ENCODE measurements at regions not wholly inside any gene's neighbourhood (a gene's known extent, or its start where the extent isn't known, plus 50 kb on each side); places are given as distances from the start of the nearest gene placed in this dataset.

DNA sequence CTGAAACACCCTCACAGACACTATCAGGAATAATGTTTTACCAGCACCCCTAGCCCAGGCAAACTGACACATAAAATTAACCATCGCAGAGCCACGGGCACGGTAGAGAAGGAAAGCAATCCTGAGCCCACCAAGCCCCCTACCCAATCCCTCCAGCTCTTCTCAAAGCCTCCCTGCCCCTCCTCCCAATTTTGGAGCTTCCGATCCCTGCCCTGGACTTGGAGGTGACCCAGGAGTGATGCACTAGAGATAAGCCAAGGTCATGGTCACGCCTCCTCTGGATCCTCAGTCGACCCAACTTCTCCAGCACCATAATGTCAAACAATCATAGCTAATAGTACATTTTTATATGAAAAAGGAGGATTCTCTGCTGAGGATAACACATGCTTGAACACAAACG, 188.7 kb upstream of the NSMCE3 start:
- no peak overlapping the region for H3K27ac ChIP-seq (ENCODE audit: low read depth in 2 of 2, low read length in 1 of 2)
- peaks cover 0 to 3% of the 10 kb centered on the region in 2 donors for H3K4me1 ChIP-seq (ENCODE audit: control insufficient read depth in 2 of 2, insufficient read depth in 2 of 2, low read length in 1 of 2)
- H3K36me3 ChIP-seq (ENCODE audit: control insufficient read depth in 2 of 2, insufficient read depth in 2 of 2, low read length in 1 of 2), result no peaks in the 10 kb centered on the region
- H3K4me3 ChIP-seq (ENCODE audit: low read depth in 1 of 2, low read length in 2 of 2), result no peak overlapping the region
- no peaks in the 10 kb centered on the region for H3K9me3 ChIP-seq (ENCODE audit: control insufficient read depth in 2 of 2, insufficient read depth in 1 of 2, low read depth in 1 of 2, low read length in 1 of 2)
- H3K27me3 ChIP-seq (ENCODE audit: control insufficient read depth in 1 of 2, insufficient read depth in 2 of 2, low read length in 2 of 2), result no peaks in the 10 kb centered on the region
- 77 to 78% methylated on average over 7 of the region's 7 CpGs for WGBS, 2 donors

DNA sequence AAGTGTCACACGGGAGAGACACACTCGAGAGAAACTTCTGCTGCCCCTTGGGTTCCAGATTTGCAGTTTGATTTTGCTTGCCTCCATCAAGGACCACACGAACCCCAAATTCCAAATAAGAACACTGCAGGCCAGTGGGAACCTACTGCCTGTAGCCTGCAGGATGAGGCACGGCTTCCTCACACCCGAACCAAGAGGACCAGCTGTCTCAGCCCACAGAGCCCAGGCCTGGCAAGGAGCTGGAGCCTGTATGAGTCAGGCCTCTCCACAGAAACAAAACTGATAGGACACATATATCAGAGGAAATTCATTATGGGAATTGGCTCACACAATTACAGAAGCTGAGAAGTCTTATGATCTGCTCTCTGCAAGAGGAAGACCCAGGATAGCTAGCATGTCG, 188.1 kb upstream of the NSMCE3 start:
- WGBS, 2 donors, result 75 to 82% methylated on average over 6 of the region's 6 CpGs
- Histone ChIP-seq H3K9me3 (ENCODE audit: control insufficient read depth in 2 of 2, insufficient read depth in 1 of 2, low read depth in 1 of 2, low read length in 1 of 2) (no peaks in the 10 kb centered on the region), H3K27me3 (ENCODE audit: control insufficient read depth in 1 of 2, insufficient read depth in 2 of 2, low read length in 2 of 2) (no peaks in the 10 kb centered on the region), H3K4me1 (ENCODE audit: control insufficient read depth in 2 of 2, insufficient read depth in 2 of 2, low read length in 1 of 2) (peaks cover 0 to 3% of the 10 kb centered on the region in 2 donors), H3K27ac (ENCODE audit: low read depth in 2 of 2, low read length in 1 of 2) (no peak overlapping the region), H3K36me3 (ENCODE audit: control insufficient read depth in 2 of 2, insufficient read depth in 2 of 2, low read length in 1 of 2) (no peaks in the 10 kb centered on the region), H3K4me3 (ENCODE audit: low read depth in 1 of 2, low read length in 2 of 2) (no peak overlapping the region)

DNA sequence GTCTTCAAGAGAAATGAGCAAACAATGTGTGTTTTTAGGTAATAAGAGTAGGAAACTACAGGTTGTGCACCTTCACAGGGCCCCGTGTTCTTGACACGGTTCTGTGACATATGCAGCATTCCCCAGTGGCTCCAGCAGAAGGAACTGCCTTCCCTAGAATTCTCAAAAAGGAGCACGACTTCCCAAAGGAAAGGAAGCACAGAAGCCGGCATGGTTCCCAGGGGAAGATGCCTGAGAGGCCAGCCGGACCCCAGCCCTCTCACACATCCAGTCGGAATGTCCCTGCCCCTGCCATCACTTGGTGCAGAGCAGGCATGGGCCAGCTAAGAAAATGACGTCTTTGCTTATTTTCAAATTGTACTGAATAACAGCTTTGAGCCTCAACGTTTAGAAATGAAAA, 187.3 kb upstream of the NSMCE3 start:
- H3K27ac ChIP-seq (ENCODE audit: low read depth in 2 of 2, low read length in 1 of 2), result no peak overlapping the region
- H3K27me3 ChIP-seq (ENCODE audit: control insufficient read depth in 1 of 2, insufficient read depth in 2 of 2, low read length in 2 of 2), result no peaks in the 10 kb centered on the region
- H3K9me3 ChIP-seq (ENCODE audit: control insufficient read depth in 2 of 2, insufficient read depth in 1 of 2, low read depth in 1 of 2, low read length in 1 of 2), result no peaks in the 10 kb centered on the region
- H3K4me1 ChIP-seq (ENCODE audit: control insufficient read depth in 2 of 2, insufficient read depth in 2 of 2, low read length in 1 of 2), result peaks cover 0 to 3% of the 10 kb centered on the region in 2 donors
- no peaks in the 10 kb centered on the region for H3K36me3 ChIP-seq (ENCODE audit: control insufficient read depth in 2 of 2, insufficient read depth in 2 of 2, low read length in 1 of 2)
- H3K4me3 ChIP-seq (ENCODE audit: low read depth in 1 of 2, low read length in 2 of 2), result no peak overlapping the region
- 79 to 80% methylated on average over 8 of the region's 8 CpGs for WGBS, 2 donors

DNA sequence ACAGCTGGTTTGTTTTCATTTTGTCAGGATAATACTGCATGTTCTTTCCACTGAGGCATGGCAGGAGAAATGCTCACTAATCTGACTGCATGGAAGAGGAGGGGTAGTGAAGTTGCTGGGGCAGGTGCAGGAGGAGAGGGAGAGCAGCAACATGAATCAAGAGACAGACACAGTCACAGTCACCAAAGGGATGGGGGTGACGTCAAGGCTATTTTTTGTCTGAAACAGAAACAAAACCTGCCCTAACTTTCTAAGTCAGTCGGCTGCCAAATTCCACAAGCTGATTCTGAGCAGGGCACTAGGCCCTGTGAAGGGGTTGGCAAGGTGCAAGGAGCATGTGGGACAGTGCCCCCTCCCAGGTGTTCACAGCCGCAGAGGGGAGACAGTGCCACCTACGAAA, 186.6 kb upstream of the NSMCE3 start:
- H3K4me3 ChIP-seq (ENCODE audit: low read depth in 1 of 2, low read length in 2 of 2), result no peak overlapping the region
- H3K27me3 ChIP-seq (ENCODE audit: control insufficient read depth in 1 of 2, insufficient read depth in 2 of 2, low read length in 2 of 2), result no peaks in the 10 kb centered on the region
- WGBS, 2 donors, result 86 to 92% methylated on average over 4 of the region's 4 CpGs
- H3K9me3 ChIP-seq (ENCODE audit: control insufficient read depth in 2 of 2, insufficient read depth in 1 of 2, low read depth in 1 of 2, low read length in 1 of 2), result no peaks in the 10 kb centered on the region
- no peaks in the 10 kb centered on the region for H3K36me3 ChIP-seq (ENCODE audit: control insufficient read depth in 2 of 2, insufficient read depth in 2 of 2, low read length in 1 of 2)
- no peak overlapping the region for H3K27ac ChIP-seq (ENCODE audit: low read depth in 2 of 2, low read length in 1 of 2)
- H3K4me1 ChIP-seq (ENCODE audit: control insufficient read depth in 2 of 2, insufficient read depth in 2 of 2, low read length in 1 of 2), result peaks cover 0 to 3% of the 10 kb centered on the region in 2 donors

DNA sequence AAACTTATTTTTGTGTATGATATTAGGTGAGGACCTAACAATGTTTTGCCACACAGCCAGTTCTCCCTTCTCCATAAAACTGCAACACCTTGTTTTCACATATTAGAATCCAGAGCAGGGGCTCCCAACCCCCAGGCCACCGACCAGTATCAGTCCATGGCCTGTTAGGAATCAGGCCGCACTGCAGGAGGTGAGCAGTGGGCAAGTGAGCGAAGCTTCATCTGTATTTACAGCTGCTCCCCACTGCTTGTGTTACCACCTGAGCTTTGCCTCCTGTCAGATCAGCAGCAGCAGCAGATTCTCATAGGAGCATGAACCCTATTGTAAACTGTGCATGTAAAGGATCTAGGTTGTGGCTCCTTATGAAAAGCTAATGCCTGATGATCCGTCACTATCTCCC, 185.9 kb upstream of the NSMCE3 start:
- no peak overlapping the region for H3K27ac ChIP-seq (ENCODE audit: low read depth in 2 of 2, low read length in 1 of 2)
- no peaks in the 10 kb centered on the region for H3K27me3 ChIP-seq (ENCODE audit: control insufficient read depth in 1 of 2, insufficient read depth in 2 of 2, low read length in 2 of 2)
- H3K36me3 ChIP-seq (ENCODE audit: control insufficient read depth in 2 of 2, insufficient read depth in 2 of 2, low read length in 1 of 2), result no peaks in the 10 kb centered on the region
- WGBS, 2 donors, result 84 to 92% methylated on average over 4 of the region's 4 CpGs
- H3K4me1 ChIP-seq (ENCODE audit: control insufficient read depth in 2 of 2, insufficient read depth in 2 of 2, low read length in 1 of 2), result peaks cover 0 to 3% of the 10 kb centered on the region in 2 donors
- H3K9me3 ChIP-seq (ENCODE audit: control insufficient read depth in 2 of 2, insufficient read depth in 1 of 2, low read depth in 1 of 2, low read length in 1 of 2), result no peaks in the 10 kb centered on the region
- no peak overlapping the region for H3K4me3 ChIP-seq (ENCODE audit: low read depth in 1 of 2, low read length in 2 of 2)

DNA sequence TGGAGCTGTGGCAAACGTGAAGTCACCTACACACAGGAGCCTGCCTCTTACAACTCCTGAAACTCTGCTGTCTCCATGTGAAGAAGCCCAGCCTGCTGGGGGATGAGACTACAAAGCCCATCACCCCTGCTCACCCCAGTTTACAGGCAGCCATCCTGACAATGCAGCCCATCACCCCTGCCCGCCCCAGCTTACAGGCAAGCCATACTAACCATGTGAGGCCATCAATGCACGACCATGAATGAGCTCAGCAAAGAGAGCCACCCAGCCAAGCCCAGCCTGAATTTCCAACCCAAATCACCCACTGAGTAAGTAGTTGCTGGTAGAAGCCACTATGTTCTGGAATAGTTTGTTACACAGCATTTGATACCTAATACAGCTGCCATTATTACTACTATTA, 185.4 kb upstream of the NSMCE3 start:
- 87 to 89% methylated on average over 3 of the region's 3 CpGs for WGBS, 2 donors
- Histone ChIP-seq H3K4me3 (ENCODE audit: low read depth in 1 of 2, low read length in 2 of 2) (no peak overlapping the region), H3K27me3 (ENCODE audit: control insufficient read depth in 1 of 2, insufficient read depth in 2 of 2, low read length in 2 of 2) (no peaks in the 10 kb centered on the region), H3K4me1 (ENCODE audit: control insufficient read depth in 2 of 2, insufficient read depth in 2 of 2, low read length in 1 of 2) (peaks cover 0 to 3% of the 10 kb centered on the region in 2 donors), H3K36me3 (ENCODE audit: control insufficient read depth in 2 of 2, insufficient read depth in 2 of 2, low read length in 1 of 2) (no peaks in the 10 kb centered on the region), H3K27ac (ENCODE audit: low read depth in 2 of 2, low read length in 1 of 2) (no peak overlapping the region), H3K9me3 (ENCODE audit: control insufficient read depth in 2 of 2, insufficient read depth in 1 of 2, low read depth in 1 of 2, low read length in 1 of 2) (no peaks in the 10 kb centered on the region)

DNA sequence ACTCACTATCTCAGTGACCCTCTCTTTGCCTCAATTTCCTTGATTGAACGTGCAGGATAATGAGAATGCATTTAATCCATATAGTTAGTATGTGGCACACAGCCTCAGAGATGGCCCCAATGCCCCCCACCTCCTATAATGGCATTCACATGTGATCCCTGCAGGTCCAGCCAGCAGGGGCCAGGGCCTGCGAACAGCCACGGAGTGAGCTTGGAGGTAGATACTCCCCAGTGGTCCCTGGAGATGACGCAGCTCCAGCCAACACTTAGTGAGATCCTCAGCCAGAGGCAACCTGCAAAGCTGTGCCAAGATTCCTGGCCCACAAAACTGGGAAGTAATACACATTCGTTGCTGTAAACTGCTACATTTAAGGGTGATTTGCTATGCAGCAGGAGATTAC, 184.9 kb upstream of the NSMCE3 start:
- Histone ChIP-seq H3K9me3 (ENCODE audit: control insufficient read depth in 2 of 2, insufficient read depth in 1 of 2, low read depth in 1 of 2, low read length in 1 of 2) (no peaks in the 10 kb centered on the region), H3K27me3 (ENCODE audit: control insufficient read depth in 1 of 2, insufficient read depth in 2 of 2, low read length in 2 of 2) (no peaks in the 10 kb centered on the region), H3K4me3 (ENCODE audit: low read depth in 1 of 2, low read length in 2 of 2) (no peak overlapping the region), H3K27ac (ENCODE audit: low read depth in 2 of 2, low read length in 1 of 2) (no peak overlapping the region), H3K36me3 (ENCODE audit: control insufficient read depth in 2 of 2, insufficient read depth in 2 of 2, low read length in 1 of 2) (no peaks in the 10 kb centered on the region), H3K4me1 (ENCODE audit: control insufficient read depth in 2 of 2, insufficient read depth in 2 of 2, low read length in 1 of 2) (peaks cover 0 to 3% of the 10 kb centered on the region in 2 donors)
- WGBS, 2 donors, result 81 to 83% methylated on average over 5 of the region's 5 CpGs

DNA sequence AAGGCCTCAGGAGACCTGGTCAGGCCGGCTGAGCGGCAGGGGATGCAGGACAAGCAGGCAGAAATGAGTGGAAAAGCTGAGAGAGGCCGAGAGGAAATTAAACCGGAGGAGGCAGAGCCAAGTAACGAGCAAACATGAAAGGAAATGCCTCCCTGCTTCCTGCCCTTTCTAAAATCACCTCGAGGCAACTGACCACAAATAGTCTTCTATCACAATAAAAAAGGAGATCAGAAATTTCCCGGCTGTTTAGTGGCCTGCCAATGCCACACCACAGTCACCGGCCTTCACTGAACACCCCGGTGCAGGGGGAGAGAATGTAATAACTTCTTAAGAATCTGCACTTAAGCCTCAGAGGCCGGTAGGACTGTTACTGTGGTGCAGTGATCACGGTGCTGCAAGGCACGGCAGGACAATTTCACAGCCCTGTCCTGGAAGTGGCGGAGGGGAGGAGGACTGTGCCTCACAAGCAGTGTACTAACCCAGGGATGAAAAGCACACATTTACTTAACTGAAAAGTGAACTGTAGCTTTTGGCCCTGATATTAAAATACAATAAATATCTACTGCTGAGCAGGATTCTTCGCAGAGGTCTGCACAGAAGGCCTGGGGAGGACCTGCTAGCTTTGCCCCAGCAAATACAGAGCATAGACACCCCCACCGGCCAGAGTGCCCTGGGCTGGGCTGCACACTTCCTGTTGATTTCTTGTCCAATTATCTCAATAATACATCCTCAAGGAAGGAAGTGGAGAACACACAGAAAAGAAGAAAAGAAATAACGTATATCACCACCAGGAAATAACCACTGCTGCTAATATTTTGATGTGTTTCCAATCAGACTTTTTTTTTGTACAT, 183.5 kb upstream of the NSMCE3 start:
- Histone ChIP-seq H3K36me3 (ENCODE audit: control insufficient read depth in 2 of 2, insufficient read depth in 2 of 2, low read length in 1 of 2) (no peaks in the 10 kb centered on the region), H3K9me3 (ENCODE audit: control insufficient read depth in 2 of 2, insufficient read depth in 1 of 2, low read depth in 1 of 2, low read length in 1 of 2) (no peaks in the 10 kb centered on the region), H3K27ac (ENCODE audit: low read depth in 2 of 2, low read length in 1 of 2) (no peak overlapping the region), H3K27me3 (ENCODE audit: control insufficient read depth in 1 of 2, insufficient read depth in 2 of 2, low read length in 2 of 2) (no peaks in the 10 kb centered on the region), H3K4me1 (ENCODE audit: control insufficient read depth in 2 of 2, insufficient read depth in 2 of 2, low read length in 1 of 2) (no peaks in the 10 kb centered on the region), H3K4me3 (ENCODE audit: low read depth in 1 of 2, low read length in 2 of 2) (no peak overlapping the region)
- WGBS, 2 donors, result 47 to 57% methylated on average over 16 of the region's 16 CpGs

DNA sequence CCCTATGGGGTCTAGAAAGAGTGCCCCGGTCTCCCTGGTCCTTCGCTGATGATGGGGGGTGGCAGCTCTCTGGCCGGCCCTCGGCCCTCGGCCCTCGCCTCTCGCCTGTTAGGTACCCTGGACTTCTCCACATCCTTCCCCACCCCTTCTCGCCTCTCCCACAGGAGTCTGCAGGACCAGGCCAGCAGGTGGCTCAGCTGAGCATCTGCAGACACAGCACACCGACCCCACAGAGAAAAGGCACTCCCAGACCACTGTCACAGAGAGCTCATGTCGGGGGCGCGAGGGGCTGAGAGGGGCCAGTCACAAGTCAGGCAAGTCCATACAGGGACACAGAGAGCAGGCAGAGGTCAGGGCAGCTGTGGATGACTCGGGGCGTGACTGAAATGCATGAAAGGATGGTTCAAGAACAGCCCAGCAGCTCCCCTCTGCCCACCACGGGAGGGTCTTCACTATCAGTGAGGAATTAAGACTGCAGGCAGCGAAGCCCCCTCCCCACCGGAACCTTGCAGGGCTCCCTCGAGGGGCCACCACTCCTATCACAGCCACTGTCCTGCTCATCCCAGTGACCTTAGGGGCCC, 181.7 kb upstream of the NSMCE3 start:
- 57 to 60% methylated on average over 18 of the region's 18 CpGs for WGBS, 2 donors

DNA sequence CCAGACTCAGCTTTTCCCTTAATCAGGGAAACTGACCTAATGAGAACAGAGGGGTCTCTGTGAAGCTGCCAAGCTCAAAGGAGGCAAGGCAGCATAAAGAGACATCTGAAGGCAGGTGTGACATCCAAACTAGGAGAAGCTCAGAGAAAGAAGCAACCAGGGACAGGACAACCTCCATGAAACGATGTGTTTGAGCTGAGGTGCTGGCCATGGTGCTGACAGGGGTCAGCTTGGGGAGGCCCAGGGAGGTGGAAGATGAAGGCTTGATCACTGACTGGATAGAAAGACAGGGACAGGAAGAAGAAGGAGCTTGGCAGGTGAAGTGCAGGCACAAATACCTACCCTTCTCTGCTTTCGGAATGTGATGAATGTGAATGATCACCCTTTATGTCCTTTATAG, 179.5 kb upstream of the NSMCE3 start:
- 52 to 54% methylated on average over 2 of the region's 2 CpGs for WGBS, 2 donors
- H3K36me3 ChIP-seq (ENCODE audit: control insufficient read depth in 2 of 2, insufficient read depth in 2 of 2, low read length in 1 of 2), result no peaks in the 10 kb centered on the region
- no peaks in the 10 kb centered on the region for H3K9me3 ChIP-seq (ENCODE audit: control insufficient read depth in 2 of 2, insufficient read depth in 1 of 2, low read depth in 1 of 2, low read length in 1 of 2)
- no peak overlapping the region for H3K27ac ChIP-seq (ENCODE audit: low read depth in 2 of 2, low read length in 1 of 2)
- H3K4me3 ChIP-seq (ENCODE audit: low read depth in 1 of 2, low read length in 2 of 2), result no peak overlapping the region
- H3K27me3 ChIP-seq (ENCODE audit: control insufficient read depth in 1 of 2, insufficient read depth in 2 of 2, low read length in 2 of 2), result peaks cover 0 to 4% of the 10 kb centered on the region in 2 donors
- H3K4me1 ChIP-seq (ENCODE audit: control insufficient read depth in 2 of 2, insufficient read depth in 2 of 2, low read length in 1 of 2), result no peaks in the 10 kb centered on the region

More for the DNA sequence above, 181.7 kb upstream of the NSMCE3 start:
- Histone ChIP-seq H3K27ac (ENCODE audit: low read depth in 2 of 2, low read length in 1 of 2) (no peak overlapping the region), H3K4me1 (ENCODE audit: control insufficient read depth in 2 of 2, insufficient read depth in 2 of 2, low read length in 1 of 2) (no peaks in the 10 kb centered on the region), H3K36me3 (ENCODE audit: control insufficient read depth in 2 of 2, insufficient read depth in 2 of 2, low read length in 1 of 2) (no peaks in the 10 kb centered on the region), H3K9me3 (ENCODE audit: control insufficient read depth in 2 of 2, insufficient read depth in 1 of 2, low read depth in 1 of 2, low read length in 1 of 2) (no peaks in the 10 kb centered on the region), H3K4me3 (ENCODE audit: low read depth in 1 of 2, low read length in 2 of 2) (no peak overlapping the region), H3K27me3 (ENCODE audit: control insufficient read depth in 1 of 2, insufficient read depth in 2 of 2, low read length in 2 of 2) (no peaks in the 10 kb centered on the region)

All from esophagus (tissue), 2 donors.